ENCODE measurements at regions not wholly inside any gene's neighbourhood (a gene's known extent, or its start where the extent isn't known, plus 50 kb on each side); places are given as distances from the start of the nearest gene placed in this dataset.

DNA sequence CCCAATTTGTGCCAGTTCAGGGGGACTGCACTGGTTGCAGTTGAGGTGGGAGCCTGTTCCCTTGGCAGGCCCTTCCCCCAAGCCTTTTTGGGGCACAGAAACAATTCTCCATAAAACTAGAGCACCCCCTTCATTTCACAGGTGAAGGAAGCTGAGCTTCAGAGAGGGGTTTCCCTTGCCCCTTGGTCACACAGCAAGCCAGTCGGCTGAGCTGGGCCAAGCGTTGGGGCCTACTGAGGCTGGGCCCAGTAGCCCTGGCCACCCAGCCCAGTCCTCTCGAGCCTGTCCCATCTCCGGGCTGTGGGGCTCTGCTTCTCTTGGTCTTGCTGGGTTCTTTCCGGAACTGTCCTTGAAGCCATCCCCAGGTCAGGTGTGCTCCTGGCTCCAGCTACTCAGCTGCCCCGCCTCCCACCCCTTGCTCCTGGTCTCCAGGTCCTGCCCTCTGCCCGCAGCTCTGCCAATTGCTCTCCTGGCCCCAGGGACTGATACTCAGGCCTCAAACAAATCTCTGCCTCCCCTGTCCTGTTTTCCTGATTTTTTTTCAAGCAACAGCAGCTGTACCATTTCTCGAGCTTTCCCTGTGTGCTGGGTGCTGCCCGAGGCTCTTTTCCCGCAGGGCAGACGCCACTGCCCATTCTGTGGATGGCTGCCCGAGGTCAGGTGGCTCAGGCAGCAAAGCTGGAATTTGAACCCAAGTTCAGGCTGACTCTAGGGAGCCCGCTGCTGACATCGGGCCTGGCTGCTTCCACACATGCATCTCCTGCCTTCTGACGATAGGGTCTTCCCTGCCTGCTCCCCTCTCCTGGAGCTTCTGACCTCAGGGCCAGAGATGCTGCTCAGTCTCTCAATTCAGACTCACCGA is 87.4 kb upstream of the NKD1 start:
- Histone ChIP-seq H2AFZ (no peak overlapping the region), H3K36me3 (replicated peaks; ENCODE audit: insufficient read depth, low read depth) (no peaks in the 10 kb centered on the region), H4K20me1 (ENCODE audit: insufficient read depth, poor library complexity, severe bottlenecking) (no peaks in the 10 kb centered on the region), H3K79me2 (no peaks in the 10 kb centered on the region), H3K4me3 (no peak overlapping the region), H3K4me2 (no peak overlapping the region), H3K27ac (no peak overlapping the region), H3K9me3 (ENCODE audit: low read depth) (no peaks in the 10 kb centered on the region), H3K27me3 (peaks cover 7% of the 10 kb centered on the region), H3K9me2 (replicated peaks; ENCODE audit: insufficient read depth) (no peaks in the 10 kb centered on the region), H3K4me1 (ENCODE audit: insufficient read depth) (no peaks in the 10 kb centered on the region)
- WGBS (ENCODE audit: low lambda C conversion rate, missing lambda C conversion rate), result 91% methylated on average over 16 of the region's 16 CpGs
- no peak for DNase-seq (ENCODE audit: low spot score)
- TF ChIP-seq EZH2phosphoT487 (IDR thresholded peaks at IDR 0.05; ENCODE audit: low read depth, severe bottlenecking, unreplicated experiment) (no peak), EZH2 (IDR thresholded peaks at IDR 0.05; ENCODE audit: borderline replicate concordance) (no peak)
- TF ChIP-seq, protein P1, sequence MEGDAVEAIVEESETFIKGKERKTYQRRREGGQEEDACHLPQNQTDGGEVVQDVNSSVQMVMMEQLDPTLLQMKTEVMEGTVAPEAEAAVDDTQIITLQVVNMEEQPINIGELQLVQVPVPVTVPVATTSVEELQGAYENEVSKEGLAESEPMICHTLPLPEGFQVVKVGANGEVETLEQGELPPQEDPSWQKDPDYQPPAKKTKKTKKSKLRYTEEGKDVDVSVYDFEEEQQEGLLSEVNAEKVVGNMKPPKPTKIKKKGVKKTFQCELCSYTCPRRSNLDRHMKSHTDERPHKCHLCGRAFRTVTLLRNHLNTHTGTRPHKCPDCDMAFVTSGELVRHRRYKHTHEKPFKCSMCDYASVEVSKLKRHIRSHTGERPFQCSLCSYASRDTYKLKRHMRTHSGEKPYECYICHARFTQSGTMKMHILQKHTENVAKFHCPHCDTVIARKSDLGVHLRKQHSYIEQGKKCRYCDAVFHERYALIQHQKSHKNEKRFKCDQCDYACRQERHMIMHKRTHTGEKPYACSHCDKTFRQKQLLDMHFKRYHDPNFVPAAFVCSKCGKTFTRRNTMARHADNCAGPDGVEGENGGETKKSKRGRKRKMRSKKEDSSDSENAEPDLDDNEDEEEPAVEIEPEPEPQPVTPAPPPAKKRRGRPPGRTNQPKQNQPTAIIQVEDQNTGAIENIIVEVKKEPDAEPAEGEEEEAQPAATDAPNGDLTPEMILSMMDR (IDR thresholded peaks at IDR 0.05; ENCODE audit: poor library complexity), result no peak

- H3K27me3 ChIP-seq, result peaks cover 7% of the 10 kb centered on the region
- WGBS (ENCODE audit: low lambda C conversion rate, missing lambda C conversion rate), result 67% methylated on average over 13 of the region's 13 CpGs
- no peaks in the 10 kb centered on the region for H3K9me2 ChIP-seq (replicated peaks; ENCODE audit: insufficient read depth)
- H3K4me1 ChIP-seq (ENCODE audit: insufficient read depth), result no peaks in the 10 kb centered on the region
- H3K9me3 ChIP-seq (ENCODE audit: low read depth), result no peaks in the 10 kb centered on the region
- no peaks in the 10 kb centered on the region for H4K20me1 ChIP-seq (ENCODE audit: insufficient read depth, poor library complexity, severe bottlenecking)
- no peak overlapping the region for H3K4me3 ChIP-seq
- no peak overlapping the region for H3K4me2 ChIP-seq
- TF ChIP-seq EZH2phosphoT487 (IDR thresholded peaks at IDR 0.05; ENCODE audit: low read depth, severe bottlenecking, unreplicated experiment) (no peak), EZH2 (IDR thresholded peaks at IDR 0.05; ENCODE audit: borderline replicate concordance) (no peak)
- TF ChIP-seq, protein P1 (IDR thresholded peaks at IDR 0.05; ENCODE audit: poor library complexity), result no peak
- no peaks in the 10 kb centered on the region for H3K79me2 ChIP-seq
- no peak overlapping the region for H3K27ac ChIP-seq
- H3K36me3 ChIP-seq (replicated peaks; ENCODE audit: insufficient read depth, low read depth), result no peaks in the 10 kb centered on the region
- DNase-seq (ENCODE audit: low spot score), result no peak
- no peak overlapping the region for H2AFZ ChIP-seq
These were observed 88.6 kb upstream of the NKD1 start for GRCh38 chr16:50459496-50460080.

DNA sequence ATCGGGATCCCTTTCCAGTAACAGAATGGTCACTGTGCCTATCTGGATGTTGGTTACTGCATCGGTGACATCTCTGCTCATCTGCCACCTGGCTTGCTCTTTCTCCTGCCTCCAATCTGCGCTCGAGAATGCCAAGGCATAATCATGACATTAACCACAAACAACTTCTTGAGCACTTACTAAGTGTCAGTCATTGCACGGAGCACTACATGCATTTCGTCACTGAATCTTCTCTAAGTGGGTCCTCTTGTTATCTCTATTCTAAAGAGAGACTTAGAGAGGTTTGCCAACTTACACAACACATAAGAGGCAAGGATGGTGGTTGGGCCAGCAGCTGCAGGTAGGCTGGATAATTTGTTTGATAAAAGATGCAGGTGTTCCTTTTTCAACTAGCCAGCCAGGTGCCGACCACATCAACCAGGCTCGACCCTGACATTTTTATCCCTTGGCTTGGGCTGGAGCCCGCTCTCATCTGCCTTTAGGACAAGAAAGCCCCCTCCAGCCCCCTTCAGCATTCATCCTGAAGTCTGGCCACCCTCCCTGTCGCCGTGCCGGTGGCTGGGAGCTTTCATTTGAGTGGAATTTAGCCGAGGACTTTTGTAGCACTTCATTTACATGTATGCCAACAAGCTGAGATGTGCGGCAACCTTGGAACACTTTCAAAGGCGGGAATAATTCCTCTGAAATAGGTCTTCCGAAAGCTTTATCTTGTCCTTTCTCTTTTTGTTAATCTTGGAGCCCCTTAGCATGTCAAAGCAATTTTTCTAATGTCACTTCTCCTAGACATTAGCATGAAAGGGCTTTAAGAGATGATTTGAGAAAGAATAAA is 89.3 kb upstream of the NKD1 start:
- H3K4me3 ChIP-seq, result no peak overlapping the region
- H4K20me1 ChIP-seq (ENCODE audit: insufficient read depth, poor library complexity, severe bottlenecking), result no peaks in the 10 kb centered on the region
- no peak for TF ChIP-seq EZH2 (IDR thresholded peaks at IDR 0.05; ENCODE audit: borderline replicate concordance)
- no peak overlapping the region for H2AFZ ChIP-seq
- 61% methylated on average over 16 of the region's 16 CpGs for WGBS (ENCODE audit: low lambda C conversion rate, missing lambda C conversion rate)
- peaks cover 7% of the 10 kb centered on the region for H3K27me3 ChIP-seq
- DNase-seq (ENCODE audit: low spot score), result no peak
- H3K36me3 ChIP-seq (replicated peaks; ENCODE audit: insufficient read depth, low read depth), result no peaks in the 10 kb centered on the region
- H3K79me2 ChIP-seq, result no peaks in the 10 kb centered on the region
- no peaks in the 10 kb centered on the region for H3K9me3 ChIP-seq (ENCODE audit: low read depth)
- no peak overlapping the region for H3K27ac ChIP-seq
- H3K4me2 ChIP-seq, result no peak overlapping the region
- no peaks in the 10 kb centered on the region for H3K9me2 ChIP-seq (replicated peaks; ENCODE audit: insufficient read depth)
- no peaks in the 10 kb centered on the region for H3K4me1 ChIP-seq (ENCODE audit: insufficient read depth)

Measured in hepatocyte (in vitro differentiated cells).